ENCODE measurements at regions not wholly inside any gene's neighbourhood (a gene's known extent, or its start where the extent isn't known, plus 50 kb on each side); places are given as distances from the start of the nearest gene placed in this dataset.

DNA sequence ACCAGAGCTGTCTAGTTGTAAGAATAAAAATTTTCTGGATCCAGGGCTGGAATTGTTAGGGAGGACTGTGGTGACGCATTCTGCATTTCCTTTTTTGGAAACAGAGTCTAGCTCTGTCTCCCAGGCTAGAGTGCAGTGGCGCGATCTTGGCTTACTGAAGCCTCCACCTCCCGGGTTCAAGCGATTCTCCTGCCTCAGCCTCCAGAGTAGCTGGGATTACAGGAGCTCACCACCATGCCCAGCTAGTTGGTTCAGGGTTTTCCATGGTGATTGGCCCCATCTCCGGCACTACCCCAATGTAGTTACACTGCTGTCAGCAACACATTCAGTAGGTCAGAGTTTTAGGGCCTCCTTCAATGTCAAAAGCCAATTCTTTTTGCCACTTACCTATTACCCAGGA is 58.6 kb upstream of the RNF152 start:
- no peak for TF ChIP-seq CTCF (IDR thresholded peaks at IDR 0.05; ENCODE audit: borderline replicate concordance, extremely low read depth, low read length, poor library complexity, severe bottlenecking)
- no peak for TF ChIP-seq EZH2 (IDR thresholded peaks at IDR 0.05; ENCODE audit: borderline replicate concordance, low read depth, low read length, severe bottlenecking)

All from DND-41 (cell line).